T-helper 1 cell (primary cell): ENCODE measurements at regions not wholly inside any gene's neighbourhood (a gene's known extent, or its start where the extent isn't known, plus 50 kb on each side); places are given as distances from the start of the nearest gene placed in this dataset.
"Not testable (repeated sequence)": the region's sequence is repeated elsewhere in the genome, so short reads cannot be mapped to it uniquely, and the experiment has no call there.

ENCODE experiments used
- DNase-seq, 5 donors: peaks; one replicate each; pipeline ENCODE4 v3.0.0-alpha.2; 2012 to 2020

DNA sequence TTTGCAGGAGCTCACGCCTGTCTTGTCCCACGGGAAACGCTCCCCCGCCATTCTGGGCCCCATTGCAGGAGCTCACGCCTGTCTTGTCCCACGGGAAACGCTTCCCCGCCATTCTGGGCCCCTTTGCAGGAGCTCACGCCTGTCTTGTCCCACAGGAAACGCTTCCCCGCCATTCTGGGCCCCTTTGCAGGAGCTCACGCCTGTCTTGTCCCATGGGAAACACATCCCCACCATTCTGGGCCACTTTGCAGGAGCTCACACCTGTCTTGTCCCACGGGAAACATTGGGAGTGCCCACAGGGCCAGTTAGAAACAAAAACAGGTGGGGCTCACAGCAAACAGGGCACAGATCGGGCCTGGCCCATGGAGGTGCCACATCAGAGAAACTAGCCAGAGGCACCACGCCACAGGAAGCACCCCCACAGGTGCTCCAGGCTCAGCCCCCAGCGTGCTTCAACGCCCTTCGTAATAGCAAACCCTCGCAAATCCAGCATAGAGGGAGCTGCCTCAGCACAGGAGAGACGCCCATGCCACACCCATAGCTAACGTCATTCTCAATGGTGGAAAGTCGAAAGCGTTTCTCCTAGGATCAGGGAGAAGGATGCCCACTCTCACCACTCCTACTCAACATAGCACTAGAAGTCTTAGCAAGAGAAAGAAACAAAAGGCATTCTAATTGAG, 218.2 kb upstream of the FRG1 start:
- not testable (repeated sequence) for DNase-seq

DNA sequence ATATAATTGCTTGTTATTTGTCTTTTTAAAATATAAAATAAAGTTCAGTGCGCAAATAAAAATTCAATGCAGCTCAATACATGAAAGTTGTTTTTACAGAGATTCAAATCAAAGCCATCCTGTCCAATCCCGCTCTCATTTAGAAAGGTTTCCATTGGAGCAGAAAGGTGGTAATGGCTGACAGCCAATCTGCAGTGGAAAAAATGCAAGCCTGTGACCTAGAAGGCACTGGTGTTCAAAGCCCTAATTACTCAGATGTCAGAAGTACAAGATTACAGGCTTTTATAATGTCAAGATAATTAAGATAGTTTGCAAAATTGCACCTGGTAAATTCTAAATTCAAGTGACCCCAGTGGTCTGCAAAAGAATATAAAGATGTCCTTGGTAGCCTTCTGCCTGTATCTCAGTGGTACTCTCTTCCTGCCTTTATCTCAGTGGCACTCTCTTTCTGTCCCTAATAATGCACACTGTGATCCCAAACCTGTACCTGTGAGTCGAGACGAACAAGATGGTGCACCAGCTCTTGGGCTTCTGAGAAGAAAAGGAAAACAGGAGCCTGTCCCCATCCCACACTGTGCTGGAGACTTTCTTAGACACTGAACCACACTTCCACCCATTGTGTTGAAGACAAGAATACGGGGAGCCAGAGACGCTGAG, 212.6 kb upstream of the FRG1 start:
- not testable (repeated sequence) for DNase-seq

DNA sequence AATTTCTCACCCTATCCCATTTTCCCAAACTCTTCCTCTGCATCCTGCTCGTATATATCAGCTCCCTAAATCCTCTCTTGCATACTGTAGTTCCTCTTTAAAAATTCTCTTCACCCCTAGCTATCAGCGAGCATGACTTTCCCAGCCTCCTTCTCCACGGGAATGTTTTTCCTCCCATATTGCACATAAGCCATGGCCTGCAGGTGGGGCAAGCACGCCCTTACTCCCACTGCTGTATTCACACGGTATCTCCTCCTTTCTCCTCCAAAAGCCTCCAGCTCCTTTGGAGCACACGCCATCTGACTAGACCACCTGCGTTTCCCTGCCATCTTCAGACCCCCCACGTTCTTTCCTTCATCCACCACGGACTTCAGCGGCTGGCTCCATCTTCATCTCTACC, 208.7 kb upstream of the FRG1 start:
- DNase-seq, result not testable (repeated sequence)

GRCh38 chr4:189733507-189733906, 207.2 kb upstream of the FRG1 start:
- DNase-seq, result not testable (repeated sequence)

GRCh38 chr4:189734648-189735267, 205.9 kb upstream of the FRG1 start:
- DNase-seq, result not testable (repeated sequence)

GRCh38 chr4:189736656-189737055, 204.0 kb upstream of the FRG1 start:
- DNase-seq, result not testable (repeated sequence)

DNA sequence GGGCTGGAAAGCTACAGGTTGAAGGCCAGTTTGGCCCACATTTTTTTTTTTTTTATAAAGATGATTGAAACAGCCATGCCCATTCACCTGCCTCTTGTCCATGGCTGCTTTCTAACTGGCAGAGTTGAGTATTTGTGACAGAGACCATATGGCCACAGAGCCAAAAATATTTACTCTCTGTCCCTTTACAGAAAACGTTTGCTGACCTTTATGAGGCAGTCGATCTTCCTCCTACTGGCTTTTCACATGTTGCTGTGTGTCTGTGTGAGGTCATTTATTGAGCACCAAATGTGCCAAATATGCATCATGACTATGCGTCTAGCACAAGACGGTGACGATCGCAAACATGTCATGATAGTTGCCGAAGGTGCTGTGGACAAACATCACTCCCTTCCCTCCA, 200.6 kb upstream of the FRG1 start:
- DNase-seq, result not testable (repeated sequence)

DNA sequence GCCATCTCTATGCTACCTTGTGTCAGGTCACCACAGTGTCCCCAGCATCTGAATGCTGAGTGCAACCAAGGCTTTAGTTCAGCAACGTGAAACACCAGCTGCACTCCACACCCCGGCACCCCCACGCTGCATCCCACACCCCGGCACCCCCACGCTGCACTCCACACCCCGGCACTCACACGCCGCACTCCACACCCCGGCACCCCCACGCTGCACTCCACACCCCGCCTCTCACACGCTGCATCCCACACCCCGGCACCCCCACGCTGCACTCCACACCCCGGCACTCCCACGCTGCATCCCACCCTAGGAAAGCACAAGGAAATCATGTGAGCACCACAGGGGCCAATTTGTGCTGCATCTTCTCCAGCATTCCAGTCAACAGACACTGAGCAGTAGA, 199.8 kb upstream of the FRG1 start:
- no peak for DNase-seq

- DNase-seq, result not testable (repeated sequence)
Observed at GRCh38 chr4:189753092-189753491, 187.6 kb upstream of the FRG1 start.

GRCh38 chr4:189763583-189763982, 177.1 kb upstream of the FRG1 start:
- no peak for DNase-seq

GRCh38 chr4:189765301-189765700, 175.4 kb upstream of the FRG1 start:
- DNase-seq, result no peak

- DNase-seq, result no peak
Observed at GRCh38 chr4:189765736-189766135, 174.9 kb upstream of the FRG1 start.

DNA sequence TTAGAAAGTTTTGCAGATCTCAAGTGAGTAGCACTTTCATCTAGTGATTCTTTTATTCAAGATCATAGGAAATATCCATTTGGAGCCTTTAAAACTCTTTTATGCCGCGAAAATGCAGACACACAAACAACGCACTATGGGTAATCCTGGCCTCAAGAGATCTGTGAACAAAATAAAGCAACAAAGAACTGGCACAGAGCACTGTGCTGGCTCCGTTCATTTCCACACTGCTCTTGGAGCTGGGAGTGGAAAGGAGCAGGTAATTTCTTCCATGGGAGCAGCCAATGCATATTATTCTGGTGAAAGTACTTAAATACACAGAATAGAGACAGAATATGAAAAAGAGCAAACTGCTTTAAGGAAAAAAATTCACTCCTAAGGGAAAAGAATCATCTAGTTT, 172.7 kb upstream of the FRG1 start:
- DNase-seq, result no peak

GRCh38 chr4:189769131-189769530, 171.5 kb upstream of the FRG1 start:
- DNase-seq, result no peak

GRCh38 chr4:189771696-189772361, 168.8 kb upstream of the FRG1 start:
- DNase-seq, result no peak

- no peak for DNase-seq
Observed at GRCh38 chr4:189773909-189774308, 166.8 kb upstream of the FRG1 start.

DNA sequence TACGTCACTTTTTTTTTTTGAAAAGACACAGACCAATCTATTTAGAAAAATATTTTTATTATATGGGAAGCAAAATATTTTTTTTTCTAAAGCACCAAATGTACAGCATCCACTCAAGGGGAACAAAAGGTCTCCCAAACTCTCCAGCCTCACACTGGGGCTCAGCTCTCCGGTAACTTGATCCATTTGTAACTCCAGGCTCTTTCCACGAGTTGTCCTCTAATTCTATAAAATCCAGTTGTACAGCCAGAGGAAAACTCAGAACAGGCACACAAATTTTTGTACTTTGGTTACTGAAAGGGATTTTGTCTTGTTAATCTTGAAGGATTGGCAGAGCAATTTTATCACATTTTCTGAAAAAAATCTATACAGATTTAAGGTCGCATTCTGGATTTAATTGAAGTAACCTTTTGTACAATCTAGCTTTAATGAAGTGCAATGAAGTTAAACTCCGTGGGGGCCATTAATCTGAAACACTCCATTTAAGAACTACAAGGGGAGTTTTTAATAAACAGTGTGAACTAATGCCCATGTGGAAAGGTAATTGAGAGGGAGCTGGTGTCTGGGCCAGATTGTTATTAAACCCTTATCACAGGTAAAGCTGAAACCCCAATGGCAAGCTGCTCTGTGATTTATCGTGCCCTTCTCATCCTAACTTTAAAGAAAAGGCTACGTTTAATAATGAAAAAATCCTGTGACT, 161.2 kb upstream of the FRG1 start:
- DNase-seq, result no peak

GRCh38 chr4:189780391-189780790, 160.3 kb upstream of the FRG1 start:
- no peak for DNase-seq

GRCh38 chr4:189784651-189785050, 156.0 kb upstream of the FRG1 start:
- DNase-seq, result no peak

DNA sequence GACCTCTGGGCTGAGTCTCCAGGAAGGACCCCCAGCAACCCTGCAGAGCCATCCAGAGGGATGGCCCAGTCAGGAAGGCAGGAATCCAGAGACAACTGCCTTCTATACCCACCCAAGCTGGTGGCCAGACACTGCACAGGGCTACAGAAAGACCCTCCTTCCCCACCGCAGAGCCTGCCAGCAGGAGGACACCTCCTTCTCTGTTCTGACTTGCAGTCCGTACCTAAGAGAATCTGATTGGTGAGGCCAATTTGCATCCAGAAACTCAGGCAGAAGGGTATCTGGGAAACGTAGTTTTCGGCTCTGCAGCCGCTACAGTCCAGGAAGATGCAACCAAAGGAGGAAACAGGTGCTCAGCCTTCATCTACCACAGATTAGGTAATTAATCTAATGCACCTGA, 155.4 kb upstream of the FRG1 start:
- DNase-seq, result no peak

GRCh38 chr4:189786447-189786846, 154.2 kb upstream of the FRG1 start:
- no peak for DNase-seq

DNA sequence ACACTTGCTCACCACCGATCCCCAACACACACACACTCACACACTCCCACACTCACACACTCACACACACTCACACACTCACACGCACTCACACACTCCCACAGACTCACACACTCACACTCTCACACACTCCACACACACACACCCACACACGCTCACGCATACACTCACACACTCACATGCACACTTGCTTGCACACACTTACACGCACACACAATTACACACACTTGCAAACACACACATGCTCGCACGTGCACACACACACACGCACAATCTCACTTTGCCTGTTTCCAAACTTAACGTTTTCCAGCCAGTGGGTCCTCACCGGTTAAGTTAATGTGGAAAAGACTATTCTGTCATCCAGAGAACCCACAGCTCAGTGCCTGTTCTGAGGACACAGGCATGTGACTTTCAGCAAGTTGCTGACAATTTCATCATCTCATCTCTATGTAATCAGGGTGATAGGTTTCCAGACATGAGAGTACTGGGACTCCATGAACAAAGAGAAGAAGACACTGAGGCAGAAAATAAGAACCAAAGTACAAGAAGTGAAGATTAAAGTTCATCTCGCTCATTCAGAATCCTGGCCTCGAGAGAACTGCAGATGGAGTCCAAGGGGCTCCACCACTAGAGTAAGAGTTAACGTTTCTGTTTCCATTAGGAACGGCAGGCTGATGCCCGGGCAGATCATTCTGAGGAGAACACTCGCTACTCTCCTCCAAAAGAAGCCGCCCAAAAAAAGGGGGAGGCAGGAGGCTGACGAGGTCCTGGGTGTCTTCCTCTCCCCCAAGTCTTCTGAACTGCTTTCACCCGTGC, 153.2 kb upstream of the FRG1 start:
- DNase-seq, result no peak
